HG03575 (cell line): ENCODE measurements at regions not wholly inside any gene's neighbourhood (a gene's known extent, or its start where the extent isn't known, plus 50 kb on each side); places are given as distances from the start of the nearest gene placed in this dataset.
A peak's percentile ranks its signal among the peaks of the same experiment; 100 is the strongest.

Experiments
- ATAC-seq: cut with Tn5 transposase; IDR thresholded peaks from one replicate; pipeline ENCODE4 v1.9.1; 2021; ENCODE audit not compliant: unreplicated experiment, insufficient number of reproducible peaks, low FRiP score; ENCODE audit errors: extremely low read depth

DNA sequence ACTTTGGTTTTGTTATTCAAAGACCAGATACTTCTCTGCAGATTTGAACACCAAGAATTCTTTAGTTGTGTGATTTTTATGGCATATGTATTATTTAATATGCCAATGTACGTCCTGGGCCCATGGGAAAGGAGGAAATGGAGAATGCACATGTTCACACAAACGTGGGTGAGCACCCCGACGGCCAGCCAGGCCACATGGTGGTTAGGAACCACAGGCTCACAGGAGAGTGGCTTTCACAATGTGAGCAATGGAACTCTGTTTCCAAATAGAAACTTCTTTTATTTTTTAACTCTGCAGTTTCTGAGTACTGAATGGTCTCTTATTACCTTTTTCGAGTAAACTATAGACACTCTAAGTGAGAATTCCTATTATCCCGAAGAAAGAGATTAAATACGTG, 58.0 kb upstream of the UNC5C start:
- ATAC-seq, result no peak

DNA sequence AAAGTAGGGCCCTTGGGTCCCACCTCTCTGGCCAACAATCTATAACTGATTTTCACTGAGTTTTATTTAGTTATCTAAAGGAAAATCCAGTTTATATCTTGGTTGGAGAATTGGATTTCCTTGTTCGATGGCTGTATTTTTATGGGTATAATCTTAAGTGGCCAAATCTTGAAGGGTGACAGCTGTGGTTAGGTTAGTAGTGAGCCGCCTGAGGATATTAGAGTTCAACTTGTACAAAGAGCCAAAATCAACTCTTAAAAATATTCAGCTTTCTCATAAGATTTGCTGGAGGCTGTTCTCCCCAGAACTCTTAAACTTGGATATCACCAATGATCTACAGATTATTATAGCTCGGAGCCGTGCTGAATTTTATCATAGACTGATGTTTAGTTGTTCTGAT, 54.6 kb upstream of the UNC5C start:
- ATAC-seq, result no peak

DNA sequence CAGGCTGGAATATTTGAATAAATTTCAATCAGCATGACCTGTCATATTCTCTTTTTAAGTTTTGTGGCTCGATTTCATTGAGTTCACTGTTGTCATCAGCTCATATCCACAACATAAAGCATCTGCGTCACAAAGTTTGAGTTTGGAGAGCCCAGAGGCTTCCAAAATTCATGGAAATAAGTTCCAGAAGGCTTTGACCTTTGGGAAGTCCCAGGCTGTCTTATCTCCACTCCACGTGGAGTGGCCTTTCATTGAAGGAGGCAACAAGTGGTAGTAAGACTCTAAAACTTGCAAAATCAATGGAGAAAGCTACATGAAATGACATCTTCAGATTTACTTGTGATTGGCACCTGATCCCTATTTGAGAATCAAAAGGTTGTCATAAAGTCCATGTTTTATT, 54.1 kb upstream of the UNC5C start:
- ATAC-seq, result no peak

DNA sequence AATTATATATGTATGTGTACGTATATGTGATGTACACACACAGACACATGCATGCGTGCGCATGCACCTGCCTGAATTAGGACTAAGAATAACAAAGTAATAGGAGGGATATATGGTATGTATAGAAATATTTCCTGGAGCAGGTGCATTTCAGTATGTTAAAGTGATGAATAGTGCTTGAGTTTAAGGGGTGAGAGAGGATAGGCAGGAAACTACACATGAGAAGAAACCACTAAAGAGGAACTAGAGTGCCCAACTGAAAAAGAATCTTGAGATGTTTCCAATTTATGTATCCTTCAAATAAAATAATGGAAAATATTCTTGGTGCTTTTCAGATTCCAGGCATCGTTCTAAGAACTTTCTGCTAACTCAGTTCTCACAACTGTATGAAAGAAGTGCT, 52.6 kb upstream of the UNC5C start:
- no peak for ATAC-seq

DNA sequence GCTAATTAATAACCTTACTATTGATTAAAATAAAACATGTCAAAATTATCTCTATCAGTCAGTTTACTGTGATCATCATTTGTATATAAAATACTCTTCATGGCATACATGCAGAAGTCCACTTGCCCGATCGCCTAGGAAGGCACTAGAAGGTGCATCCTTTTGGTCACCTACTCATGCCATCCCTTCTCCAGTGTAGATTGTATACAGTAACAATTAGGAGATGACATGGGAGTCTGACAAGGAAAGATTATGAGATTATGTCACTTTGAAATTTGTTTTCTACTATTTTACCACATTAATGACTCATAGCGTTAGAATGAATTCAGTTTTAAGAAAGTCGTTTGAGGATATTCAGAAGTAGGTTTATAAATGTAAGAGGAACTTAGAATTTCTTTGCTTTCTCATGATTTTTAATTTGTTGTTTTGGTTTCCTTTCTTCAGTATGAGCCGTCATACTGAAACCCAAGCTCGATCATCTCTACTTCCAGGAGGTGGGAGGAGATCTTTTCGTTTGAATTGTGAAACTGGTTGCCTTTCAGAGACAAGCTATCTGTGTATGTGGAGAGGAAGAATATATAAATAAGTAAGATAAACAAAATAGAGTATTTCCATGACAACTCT, 51.1 kb upstream of the UNC5C start:
- ATAC-seq, result peak; percentile 98
